Activated naive CD4-positive, alpha-beta T cell treated with anti-CD3 and anti-CD28 coated beads, Interleukin-2, amount 50 U/mL, for 24 hours (primary cell): ENCODE measurements at regions not wholly inside any gene's neighbourhood (a gene's known extent, or its start where the extent isn't known, plus 50 kb on each side); places are given as distances from the start of the nearest gene placed in this dataset.

Experiments used
- H3K27ac Mint-ChIP-seq: one replicate; pipeline ENCODE4 v1.8.0; 2021; ENCODE audit warnings: mild to moderate bottlenecking, mixed read lengths
- H3K27me3 Mint-ChIP-seq: one replicate; pipeline ENCODE4 v1.8.0; 2021; ENCODE audit warnings: mixed read lengths
- H3K36me3 Mint-ChIP-seq: one replicate; pipeline ENCODE4 v1.8.0; 2021; ENCODE audit warnings: mixed read lengths
- H3K4me1 Mint-ChIP-seq: one replicate; pipeline ENCODE4 v1.8.0; 2021; ENCODE audit warnings: mixed read lengths
- H3K4me3 Mint-ChIP-seq: one replicate; pipeline ENCODE4 v1.8.0; 2021; ENCODE audit warnings: mild to moderate bottlenecking, mixed read lengths
- H3K9me3 Mint-ChIP-seq: one replicate; pipeline ENCODE4 v1.8.0; 2021; ENCODE audit warnings: mixed read lengths

- H3K9me3 Mint-ChIP-seq, result no peaks in the 10 kb centered on the region
- H3K4me3 Mint-ChIP-seq, result no peak overlapping the region
- H3K27me3 Mint-ChIP-seq, result peaks cover 33% of the 10 kb centered on the region
- no peaks in the 10 kb centered on the region for H3K36me3 Mint-ChIP-seq
- H3K4me1 Mint-ChIP-seq, result no peaks in the 10 kb centered on the region
- no peak overlapping the region for H3K27ac Mint-ChIP-seq
Observed at GRCh38 chr2:238741277-238741676, 106.6 kb upstream of the TWIST2 start.

- no peak overlapping the region for H3K27ac Mint-ChIP-seq
- H3K36me3 Mint-ChIP-seq, result no peaks in the 10 kb centered on the region
- no peak overlapping the region for H3K4me3 Mint-ChIP-seq
- no peaks in the 10 kb centered on the region for H3K4me1 Mint-ChIP-seq
- peaks cover 32% of the 10 kb centered on the region for H3K27me3 Mint-ChIP-seq
- H3K9me3 Mint-ChIP-seq, result no peaks in the 10 kb centered on the region
Observed at GRCh38 chr2:238742066-238742465, 105.8 kb upstream of the TWIST2 start.

GRCh38 chr2:238742664-238743063 is 105.2 kb upstream of the TWIST2 start:
- H3K27ac Mint-ChIP-seq, result no peak overlapping the region
- H3K4me1 Mint-ChIP-seq, result no peaks in the 10 kb centered on the region
- no peak overlapping the region for H3K4me3 Mint-ChIP-seq
- H3K9me3 Mint-ChIP-seq, result no peaks in the 10 kb centered on the region
- peaks cover 28% of the 10 kb centered on the region for H3K27me3 Mint-ChIP-seq
- H3K36me3 Mint-ChIP-seq, result no peaks in the 10 kb centered on the region

GRCh38 chr2:238743243-238744065 is 104.4 kb upstream of the TWIST2 start:
- H3K27me3 Mint-ChIP-seq, result peaks cover 27% of the 10 kb centered on the region

GRCh38 chr2:238744951-238745350 is 102.9 kb upstream of the TWIST2 start:
- H3K4me1 Mint-ChIP-seq, result no peaks in the 10 kb centered on the region
- H3K36me3 Mint-ChIP-seq, result no peaks in the 10 kb centered on the region
- H3K9me3 Mint-ChIP-seq, result peaks cover 8% of the 10 kb centered on the region
- peaks cover 19% of the 10 kb centered on the region for H3K27me3 Mint-ChIP-seq
- no peak overlapping the region for H3K4me3 Mint-ChIP-seq
- H3K27ac Mint-ChIP-seq, result no peak overlapping the region

More at GRCh38 chr2:238743243-238744065, 104.4 kb upstream of the TWIST2 start:
- Mint-ChIP-seq H3K36me3 (no peaks in the 10 kb centered on the region), H3K9me3 (no peaks in the 10 kb centered on the region), H3K4me3 (no peak overlapping the region), H3K4me1 (no peaks in the 10 kb centered on the region), H3K27ac (no peak overlapping the region)

GRCh38 chr2:238745997-238746396 is 101.9 kb upstream of the TWIST2 start:
- H3K36me3 Mint-ChIP-seq, result no peaks in the 10 kb centered on the region
- no peak overlapping the region for H3K4me3 Mint-ChIP-seq
- peaks cover 15% of the 10 kb centered on the region for H3K27me3 Mint-ChIP-seq
- no peaks in the 10 kb centered on the region for H3K4me1 Mint-ChIP-seq
- peaks cover 8% of the 10 kb centered on the region for H3K9me3 Mint-ChIP-seq
- no peak overlapping the region for H3K27ac Mint-ChIP-seq

GRCh38 chr2:238747114-238747513 is 100.8 kb upstream of the TWIST2 start:
- H3K9me3 Mint-ChIP-seq, result peaks cover 8% of the 10 kb centered on the region
- no peak overlapping the region for H3K4me3 Mint-ChIP-seq
- H3K27ac Mint-ChIP-seq, result no peak overlapping the region
- no peaks in the 10 kb centered on the region for H3K36me3 Mint-ChIP-seq
- H3K4me1 Mint-ChIP-seq, result no peaks in the 10 kb centered on the region
- peaks cover 13% of the 10 kb centered on the region for H3K27me3 Mint-ChIP-seq

GRCh38 chr2:238747557-238747956 is 100.3 kb upstream of the TWIST2 start:
- Mint-ChIP-seq H3K4me3 (no peak overlapping the region), H3K36me3 (no peaks in the 10 kb centered on the region), H3K27ac (no peak overlapping the region), H3K27me3 (peaks cover 13% of the 10 kb centered on the region), H3K4me1 (no peaks in the 10 kb centered on the region), H3K9me3 (peaks cover 8% of the 10 kb centered on the region)

- H3K36me3 Mint-ChIP-seq, result no peaks in the 10 kb centered on the region
- peaks cover 8% of the 10 kb centered on the region for H3K9me3 Mint-ChIP-seq
- peaks cover 3% of the 10 kb centered on the region for H3K27me3 Mint-ChIP-seq
- no peak overlapping the region for H3K27ac Mint-ChIP-seq
- no peaks in the 10 kb centered on the region for H3K4me1 Mint-ChIP-seq
- H3K4me3 Mint-ChIP-seq, result no peak overlapping the region
Observed at GRCh38 chr2:238750212-238750904, 97.5 kb upstream of the TWIST2 start.

GRCh38 chr2:238754259-238754658 is 93.6 kb upstream of the TWIST2 start:
- Mint-ChIP-seq H3K36me3 (no peaks in the 10 kb centered on the region), H3K4me3 (no peak overlapping the region), H3K27ac (no peak overlapping the region), H3K9me3 (peaks cover 4% of the 10 kb centered on the region), H3K4me1 (no peaks in the 10 kb centered on the region), H3K27me3 (peaks cover 5% of the 10 kb centered on the region)

GRCh38 chr2:238761868-238762267 is 86.0 kb upstream of the TWIST2 start:
- Mint-ChIP-seq H3K36me3 (no peaks in the 10 kb centered on the region), H3K4me1 (no peaks in the 10 kb centered on the region)

GRCh38 chr2:238763471-238763995 is 84.4 kb upstream of the TWIST2 start:
- no peaks in the 10 kb centered on the region for H3K4me1 Mint-ChIP-seq
- no peaks in the 10 kb centered on the region for H3K36me3 Mint-ChIP-seq
- no peak overlapping the region for H3K27ac Mint-ChIP-seq
- no peak overlapping the region for H3K4me3 Mint-ChIP-seq
- H3K27me3 Mint-ChIP-seq, result peaks cover 18% of the 10 kb centered on the region
- H3K9me3 Mint-ChIP-seq, result no peaks in the 10 kb centered on the region

More at GRCh38 chr2:238761868-238762267, 86.0 kb upstream of the TWIST2 start:
- Mint-ChIP-seq H3K27ac (no peak overlapping the region), H3K9me3 (no peaks in the 10 kb centered on the region), H3K27me3 (peaks cover 20% of the 10 kb centered on the region), H3K4me3 (no peak overlapping the region)

GRCh38 chr2:238765590-238765989 is 82.3 kb upstream of the TWIST2 start:
- Mint-ChIP-seq H3K27ac (no peak overlapping the region), H3K9me3 (no peaks in the 10 kb centered on the region), H3K27me3 (peaks cover 19% of the 10 kb centered on the region), H3K36me3 (no peaks in the 10 kb centered on the region), H3K4me1 (no peaks in the 10 kb centered on the region), H3K4me3 (no peak overlapping the region)

- H3K4me3 Mint-ChIP-seq, result no peak overlapping the region
- no peaks in the 10 kb centered on the region for H3K4me1 Mint-ChIP-seq
- H3K9me3 Mint-ChIP-seq, result no peaks in the 10 kb centered on the region
- H3K27ac Mint-ChIP-seq, result no peak overlapping the region
- peaks cover 17% of the 10 kb centered on the region for H3K27me3 Mint-ChIP-seq
- H3K36me3 Mint-ChIP-seq, result no peaks in the 10 kb centered on the region
Observed at GRCh38 chr2:238771218-238771617, 76.7 kb upstream of the TWIST2 start.

- H3K4me3 Mint-ChIP-seq, result no peak overlapping the region
- H3K36me3 Mint-ChIP-seq, result no peaks in the 10 kb centered on the region
- no peak overlapping the region for H3K27ac Mint-ChIP-seq
- H3K27me3 Mint-ChIP-seq, result peaks cover 14% of the 10 kb centered on the region
- H3K9me3 Mint-ChIP-seq, result no peaks in the 10 kb centered on the region
- H3K4me1 Mint-ChIP-seq, result no peaks in the 10 kb centered on the region
Observed at GRCh38 chr2:238771639-238772038, 76.2 kb upstream of the TWIST2 start.

GRCh38 chr2:238772635-238773297 is 75.1 kb upstream of the TWIST2 start:
- H3K27me3 Mint-ChIP-seq, result peaks cover 13% of the 10 kb centered on the region
- no peak overlapping the region for H3K4me3 Mint-ChIP-seq
- no peaks in the 10 kb centered on the region for H3K4me1 Mint-ChIP-seq
- no peaks in the 10 kb centered on the region for H3K36me3 Mint-ChIP-seq
- H3K27ac Mint-ChIP-seq, result no peak overlapping the region
- H3K9me3 Mint-ChIP-seq, result no peaks in the 10 kb centered on the region
